Stimulated activated CD8-positive, alpha-beta memory T cell treated with anti-CD3 and anti-CD28 coated beads, Interleukin-4, amount 100 ng/mL, for 1 hour (primary cell): ENCODE measurements at regions not wholly inside any gene's neighbourhood (a gene's known extent, or its start where the extent isn't known, plus 50 kb on each side); places are given as distances from the start of the nearest gene placed in this dataset.
"Not testable (repeated sequence)": the region's sequence is repeated elsewhere in the genome, so short reads cannot be mapped to it uniquely, and the experiment has no call there.

Experiments
- DNase-seq, 2 donors: peaks; one replicate each; pipeline ENCODE4 v3.0.0-alpha.2; 2020; ENCODE audit warnings: low read depth in 2 of 2, low spot score in 1 of 2

DNA sequence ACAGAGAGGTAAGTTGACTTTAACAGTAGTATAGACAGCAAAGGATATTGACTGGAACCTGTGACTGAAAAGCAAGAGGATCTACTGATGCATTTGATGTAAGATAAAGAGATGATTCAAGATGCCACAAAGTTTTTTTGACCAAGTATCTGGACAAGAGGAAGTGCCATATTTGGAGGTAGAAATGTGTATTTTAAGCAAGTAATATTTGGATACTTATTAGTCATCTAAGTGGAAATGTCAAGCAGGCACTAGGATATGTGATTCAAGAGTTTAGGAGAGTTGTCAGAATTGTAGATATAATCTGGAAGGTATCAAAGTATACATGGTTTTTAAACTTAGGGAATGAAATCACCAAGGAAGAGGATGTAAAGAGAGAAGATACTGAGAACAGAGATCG, 686.1 kb upstream of the CHD1 start:
- DNase-seq: no peak

DNA sequence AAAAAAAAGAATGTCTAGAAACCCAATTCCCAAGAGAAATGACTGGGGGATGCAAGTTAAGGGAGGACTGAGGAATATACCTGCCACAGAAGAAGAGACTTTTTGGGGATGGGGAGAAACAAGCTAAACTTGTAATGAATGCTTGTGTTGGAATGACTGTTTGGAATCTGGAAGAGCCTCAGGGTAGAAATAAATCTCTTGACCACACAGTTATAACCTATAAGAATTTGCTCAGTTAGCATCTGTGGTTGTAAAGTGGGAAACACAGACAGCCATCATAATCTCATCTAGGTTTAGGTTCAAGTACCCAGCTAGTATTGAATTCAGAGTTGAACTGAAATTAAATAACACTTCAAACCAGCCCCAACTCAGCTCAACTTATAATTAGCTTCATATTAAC, 678.3 kb upstream of the CHD1 start:
- DNase-seq: no peak

DNA sequence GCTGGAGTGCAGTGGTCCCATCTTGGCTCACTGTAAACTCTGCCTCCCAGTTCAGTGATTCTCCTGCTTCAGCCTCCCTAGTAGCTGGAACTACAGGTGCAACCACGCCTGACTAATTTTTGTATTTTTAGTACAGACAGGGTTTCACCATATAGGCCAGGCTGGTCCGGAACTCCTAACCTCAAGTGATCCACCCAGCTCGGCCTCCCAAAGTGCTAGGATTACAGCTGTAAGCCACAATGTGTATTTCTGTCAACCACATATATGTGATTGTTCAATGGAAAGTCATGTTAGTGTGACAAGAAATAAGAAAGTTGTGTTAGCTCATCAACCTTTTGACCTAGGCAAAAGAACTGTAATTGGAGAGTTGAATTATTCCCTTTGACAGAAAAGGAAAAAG, 677.1 kb upstream of the CHD1 start:
- no peak for DNase-seq

DNA sequence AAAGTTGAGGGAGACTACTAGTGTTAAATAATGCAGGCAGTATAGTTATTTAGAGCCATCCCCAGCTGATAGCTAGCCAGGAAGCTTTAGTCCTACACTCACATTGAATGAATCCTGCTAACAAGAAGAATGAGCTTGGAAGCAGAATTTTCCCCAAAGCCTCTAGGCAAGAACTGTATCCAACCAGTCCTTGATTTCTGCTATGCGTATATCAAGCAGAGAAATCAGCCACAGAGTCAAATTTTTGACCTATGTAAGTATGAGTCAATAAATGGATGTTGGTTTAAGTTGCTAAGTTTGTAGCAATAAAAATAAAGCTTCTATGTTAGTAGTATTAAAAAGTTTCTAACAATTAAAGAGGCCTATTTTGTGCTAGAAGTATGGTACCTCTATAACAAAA, 672.1 kb upstream of the CHD1 start:
- DNase-seq: no peak

DNA sequence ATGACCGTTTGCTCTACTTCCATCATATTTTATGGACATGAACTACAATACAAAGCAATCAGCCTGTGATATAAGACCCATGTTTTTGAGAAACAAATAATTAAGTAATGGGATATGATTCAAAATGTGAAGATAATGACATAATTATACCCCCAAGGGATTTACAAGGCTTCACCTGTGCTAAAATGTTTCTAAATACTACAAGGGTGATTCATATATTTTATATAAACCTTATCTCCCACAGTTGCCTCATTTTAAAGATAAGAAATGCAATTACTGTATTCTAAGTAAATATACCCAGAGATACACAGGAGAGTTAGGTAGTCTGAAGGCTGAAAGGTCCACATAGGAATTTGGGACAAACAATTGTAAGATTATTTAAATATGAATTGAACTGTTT, 662.0 kb upstream of the CHD1 start:
- no peak for DNase-seq

DNA sequence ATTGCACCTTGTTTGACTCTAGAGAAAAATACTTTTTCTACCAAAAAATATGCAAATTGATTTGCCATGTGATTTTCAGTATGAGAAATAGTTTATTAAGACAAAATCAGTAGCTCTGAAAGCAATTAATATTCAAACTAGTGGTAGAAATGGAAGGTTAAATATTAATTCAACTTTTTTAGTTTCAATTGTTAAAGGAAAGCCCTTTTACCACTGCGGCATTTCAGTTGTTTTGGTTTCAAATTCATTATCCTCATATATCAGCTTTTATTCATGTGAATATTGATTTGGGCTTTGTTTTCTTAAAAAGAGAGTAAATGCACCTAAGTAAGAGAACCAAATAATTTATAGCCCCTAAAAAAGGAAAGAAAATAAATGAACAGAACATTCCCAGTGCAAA, 660.6 kb upstream of the CHD1 start:
- no peak for DNase-seq

DNA sequence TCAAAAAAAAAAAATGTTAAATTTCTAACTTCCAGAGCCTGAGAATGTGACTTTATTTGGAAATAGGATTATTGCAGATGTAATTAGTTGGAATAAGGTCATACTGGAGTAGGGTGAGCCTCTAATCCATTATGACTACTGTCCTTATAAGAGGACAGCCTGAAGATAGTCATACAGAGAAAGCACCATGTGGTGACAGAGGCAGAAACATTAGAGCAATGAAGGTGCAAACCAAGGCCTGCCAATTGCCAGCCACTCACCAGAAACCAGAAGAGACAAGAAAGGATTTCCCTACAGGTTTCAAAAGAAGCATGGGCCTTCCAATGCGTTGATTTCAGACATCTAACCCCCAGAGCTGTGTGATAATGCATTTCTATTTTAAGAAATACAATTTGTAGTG, 659.2 kb upstream of the CHD1 start:
- DNase-seq: no peak

DNA sequence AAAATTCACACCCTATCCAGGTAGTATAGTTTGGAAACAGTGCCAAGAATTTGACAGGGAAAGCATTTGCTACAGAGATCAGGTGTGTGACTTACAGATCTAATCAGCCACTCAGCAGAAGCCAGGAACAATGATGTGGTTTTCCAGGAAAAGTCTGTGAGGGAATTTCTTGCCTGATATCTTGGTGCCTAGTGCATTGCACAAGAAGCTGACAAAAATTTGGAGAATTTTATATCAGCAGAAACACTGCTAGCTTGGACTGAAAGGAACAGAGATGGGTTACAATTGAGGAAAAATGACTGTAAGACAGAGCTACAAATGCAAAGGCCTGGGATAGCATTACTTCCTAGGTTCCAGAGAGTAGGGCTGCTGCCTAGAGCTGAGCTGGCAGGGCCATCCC, 658.1 kb upstream of the CHD1 start:
- DNase-seq: no peak

DNA sequence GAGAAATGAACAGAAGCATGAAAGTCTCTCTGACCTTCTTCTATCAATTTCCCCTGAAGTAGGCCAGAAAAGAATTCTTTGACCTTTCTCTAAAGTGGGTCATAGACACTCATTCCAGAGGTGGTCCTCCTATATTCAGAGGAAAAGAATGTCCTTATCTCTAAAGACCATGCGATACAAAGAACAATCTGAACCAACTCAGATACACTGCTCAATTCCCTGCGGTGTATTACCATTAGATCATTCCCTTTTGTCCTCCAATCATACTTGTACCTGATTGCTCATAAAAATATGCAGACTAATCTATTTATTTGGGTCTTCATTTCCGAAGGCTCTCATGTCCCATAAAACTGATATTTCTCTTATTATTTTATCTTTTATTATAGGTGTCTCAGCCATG, 652.4 kb upstream of the CHD1 start:
- DNase-seq: not testable (repeated sequence)

DNA sequence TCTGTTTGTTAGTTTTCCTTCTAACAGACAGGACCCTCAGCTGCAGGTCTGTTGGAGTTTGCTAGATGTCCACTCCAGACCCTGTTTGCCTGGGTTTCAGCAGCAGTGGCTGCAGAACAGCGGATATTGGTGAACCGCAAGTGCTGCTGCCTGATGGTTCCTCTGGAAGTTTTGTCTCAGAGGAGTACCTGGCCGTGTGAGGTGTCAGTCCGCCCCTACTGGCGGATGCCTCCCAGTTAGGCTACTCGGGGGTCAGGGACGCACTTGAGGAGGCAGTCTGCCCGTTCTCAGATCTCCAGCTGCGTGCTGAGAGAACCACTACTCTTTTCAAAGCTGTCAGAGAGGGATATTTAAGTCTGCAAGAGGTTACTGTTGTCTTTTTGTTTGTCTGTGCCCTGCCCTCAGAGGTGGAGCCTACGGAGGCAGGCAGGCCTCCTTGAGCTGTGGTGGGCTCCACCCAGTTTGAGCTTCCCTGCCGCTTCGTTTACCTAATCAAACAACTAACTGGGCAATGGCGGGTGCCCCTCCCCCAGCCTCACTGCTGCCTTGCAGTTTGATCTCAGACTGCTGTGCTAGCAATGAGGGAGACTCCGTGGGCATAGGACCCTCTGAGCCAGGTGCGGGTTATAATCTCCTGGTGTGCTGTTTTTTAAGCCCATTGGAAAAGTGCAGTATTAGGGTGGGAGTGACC, 634.3 kb upstream of the CHD1 start:
- not testable (repeated sequence) for DNase-seq

DNA sequence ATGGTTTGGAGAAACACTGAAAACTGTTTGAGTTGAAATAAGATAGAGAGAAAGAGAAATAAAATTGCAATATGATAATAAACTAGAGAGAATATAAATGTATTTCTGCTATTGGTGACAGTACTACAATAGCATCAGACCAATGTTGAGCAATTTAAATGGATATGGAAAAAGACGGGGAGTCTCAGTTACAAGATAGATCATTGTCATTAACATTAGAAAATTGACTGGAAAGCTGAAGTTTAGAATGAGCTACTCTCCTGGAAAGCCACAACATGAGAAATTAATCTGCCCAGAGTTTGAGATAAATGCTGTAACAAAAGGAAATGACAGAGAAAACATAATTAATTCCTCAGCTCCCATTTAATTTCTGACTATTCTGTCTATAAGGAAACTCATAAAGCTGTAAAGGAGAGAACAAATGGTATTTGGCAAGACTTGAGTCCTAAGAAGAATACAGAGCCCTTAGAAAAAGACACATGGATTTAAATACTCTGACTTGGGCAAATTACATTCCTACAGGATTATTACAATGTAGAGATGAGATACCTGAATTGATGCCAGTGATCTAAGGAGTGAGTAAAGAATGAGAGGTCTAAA, 624.5 kb upstream of the CHD1 start:
- DNase-seq: no peak

DNA sequence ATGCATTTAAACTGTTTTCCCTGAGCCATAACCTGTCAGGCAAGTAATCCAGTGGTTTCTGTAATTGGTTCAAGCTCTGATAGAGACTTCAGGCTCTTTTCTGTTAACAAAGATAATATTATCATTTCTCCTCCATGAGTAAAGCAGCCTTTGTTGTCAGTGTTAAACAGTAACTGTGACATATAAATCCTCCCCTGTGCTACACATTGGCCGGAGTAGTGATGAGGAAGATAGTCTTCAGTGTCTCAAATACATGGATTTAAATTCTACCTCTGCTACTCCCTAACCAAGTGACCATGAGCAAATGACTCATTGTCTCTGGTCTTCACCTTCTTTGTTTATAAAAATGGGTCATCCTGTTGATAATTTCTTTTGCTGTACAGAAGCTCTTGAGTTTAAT, 615.5 kb upstream of the CHD1 start:
- no peak for DNase-seq

DNA sequence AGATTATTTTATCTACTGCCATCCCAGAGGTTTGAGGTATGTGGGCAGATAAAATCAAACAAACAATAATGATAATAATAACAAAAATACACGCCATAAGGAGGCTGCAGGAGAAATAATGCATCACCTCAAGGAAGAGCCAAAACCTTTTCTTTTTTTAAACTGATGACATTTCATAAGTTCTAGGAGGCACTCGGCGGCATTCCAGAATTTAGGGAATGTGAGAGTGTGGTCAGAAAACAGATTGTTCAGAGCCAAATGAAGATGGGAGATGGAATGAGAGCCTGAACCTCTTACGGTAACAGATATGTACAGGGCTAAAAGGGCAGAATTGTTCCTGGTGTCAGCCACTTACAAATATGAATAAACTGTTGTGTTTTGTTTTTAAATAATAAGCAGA, 615.0 kb upstream of the CHD1 start:
- DNase-seq: no peak

DNA sequence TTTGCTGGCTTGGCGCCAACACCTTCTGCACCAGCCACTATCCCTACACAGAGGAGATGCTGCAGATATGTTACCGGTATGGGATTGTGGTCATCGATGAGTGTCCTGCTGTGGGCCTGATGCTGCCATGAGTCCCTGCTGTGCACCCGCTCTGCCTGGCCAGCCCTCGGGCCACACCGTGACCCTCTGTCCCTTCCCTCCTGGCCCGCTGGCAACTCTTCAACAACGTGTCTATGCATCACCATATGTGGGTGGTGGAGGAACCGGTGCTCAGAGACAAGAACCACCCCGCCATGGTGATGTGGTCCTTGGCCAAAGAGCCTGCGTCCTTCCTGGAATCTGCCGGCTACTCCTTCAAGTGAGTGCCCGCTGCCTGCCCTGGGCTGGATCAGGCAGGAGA, 605.4 kb upstream of the CHD1 start:
- DNase-seq: not testable (repeated sequence)

DNA sequence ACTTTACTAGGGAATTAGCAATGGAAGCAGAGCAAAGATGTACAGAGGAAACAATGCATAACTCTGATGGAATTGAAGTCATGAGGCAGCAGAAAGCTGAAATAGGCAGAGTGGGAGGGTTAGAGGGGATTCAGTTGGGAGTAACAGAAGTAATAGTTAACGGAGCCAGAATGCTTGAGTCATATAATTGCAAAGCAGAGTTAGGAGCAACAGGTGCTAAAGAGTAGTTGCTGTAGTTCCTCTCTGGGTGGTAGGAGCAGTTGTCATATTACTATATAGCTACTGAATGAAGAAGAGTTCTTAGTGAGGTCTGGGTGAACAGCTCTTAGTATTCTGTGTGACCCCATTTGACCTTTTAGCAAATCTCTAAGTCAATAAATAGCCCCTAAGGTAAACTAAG, 592.9 kb upstream of the CHD1 start:
- not testable (repeated sequence) for DNase-seq

DNA sequence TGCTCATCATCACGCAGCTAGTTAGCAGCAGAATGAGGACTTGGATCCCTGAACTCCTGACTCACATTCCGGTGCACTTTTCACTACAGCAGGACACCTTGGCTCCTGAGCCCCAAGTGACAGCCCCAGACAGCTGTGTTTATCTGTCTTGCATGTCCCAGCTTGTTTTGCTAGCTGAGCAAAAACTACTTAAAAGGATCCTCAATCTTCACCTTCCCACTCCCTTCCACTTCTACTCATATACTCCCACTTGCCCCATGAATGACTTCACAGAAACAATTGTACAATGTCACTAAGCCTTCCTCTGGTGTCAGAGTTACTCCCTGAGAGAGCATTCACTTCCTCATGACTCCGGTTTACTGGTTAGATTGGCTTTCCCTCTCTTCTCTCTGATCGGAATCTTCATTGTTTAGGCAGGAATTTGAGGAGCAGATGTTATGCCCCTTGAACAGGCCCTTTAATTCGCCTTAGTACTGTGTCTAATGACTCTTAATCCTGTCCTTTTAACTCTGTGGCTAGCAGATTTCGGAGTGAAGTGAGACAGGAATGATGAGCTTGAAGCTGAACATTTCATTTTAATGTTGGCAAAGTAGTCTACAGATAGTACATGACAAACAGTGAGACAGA, 587.2 kb upstream of the CHD1 start:
- DNase-seq: not testable (repeated sequence)

DNA sequence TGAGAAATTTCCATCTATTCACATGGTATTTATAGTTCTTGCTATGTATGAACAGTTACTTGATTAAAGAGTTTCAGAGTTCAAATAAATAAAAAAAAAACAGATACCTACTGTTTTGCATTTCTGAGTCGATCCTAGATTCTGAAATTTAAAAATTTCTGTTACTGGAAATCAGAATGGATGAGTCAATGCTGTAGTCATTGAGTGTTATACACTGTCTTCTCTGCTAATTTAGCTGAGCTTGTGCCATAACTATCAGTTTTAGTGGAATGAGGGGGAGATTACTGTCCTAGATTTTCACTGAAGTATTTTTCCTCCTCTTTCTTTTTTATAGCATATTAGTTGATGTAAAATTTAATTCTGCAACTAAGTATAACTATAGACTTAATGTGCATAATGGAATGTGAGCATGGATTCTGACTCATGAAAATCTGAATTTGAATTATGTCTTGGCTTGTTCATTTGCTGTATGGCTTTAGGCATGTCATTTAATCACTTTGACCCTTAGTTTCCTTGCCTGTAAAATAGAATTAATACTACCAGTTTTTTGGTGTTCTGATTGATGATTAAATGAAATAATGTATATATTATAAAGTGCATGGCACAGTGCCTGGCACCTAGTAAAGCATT, 581.5 kb upstream of the CHD1 start:
- DNase-seq: not testable (repeated sequence)

DNA sequence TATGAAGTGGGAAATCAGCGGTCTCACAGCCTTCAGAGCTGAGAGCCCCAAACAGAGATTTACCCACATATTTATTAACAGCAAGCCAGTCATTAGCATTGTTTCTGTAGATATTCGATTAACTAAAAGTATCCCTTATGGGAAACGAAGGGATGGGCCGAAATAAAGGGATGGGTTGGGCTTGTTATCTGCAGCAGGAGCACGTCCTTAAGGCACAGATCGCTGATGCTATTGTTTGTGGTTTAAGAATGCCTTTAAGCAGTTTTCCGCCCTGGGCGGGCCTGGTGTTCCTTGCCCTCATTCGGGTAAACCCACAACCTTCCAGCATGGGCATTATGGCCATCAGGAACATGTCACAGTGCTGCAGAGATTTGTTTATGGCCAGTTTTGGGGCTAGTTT, 580.3 kb upstream of the CHD1 start:
- DNase-seq: not testable (repeated sequence)

DNA sequence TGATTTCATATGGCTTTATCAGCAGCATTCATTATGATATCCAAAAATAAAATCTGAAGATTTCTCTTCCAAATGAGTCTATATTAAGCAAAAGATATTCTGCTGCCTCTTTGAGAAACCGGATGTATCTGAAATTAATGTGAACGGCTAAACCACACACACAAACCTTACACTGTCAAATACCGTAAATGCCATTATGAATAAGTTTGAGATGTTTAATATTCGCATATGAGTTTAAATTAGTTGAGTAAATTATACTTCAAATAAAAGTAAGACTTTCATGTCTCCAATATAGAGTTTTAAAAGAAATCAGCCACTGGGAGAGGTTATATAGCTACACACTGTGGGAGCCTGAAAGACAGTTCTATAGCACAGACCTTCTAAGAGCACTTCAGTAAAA, 566.6 kb upstream of the CHD1 start:
- DNase-seq: not testable (repeated sequence)

DNA sequence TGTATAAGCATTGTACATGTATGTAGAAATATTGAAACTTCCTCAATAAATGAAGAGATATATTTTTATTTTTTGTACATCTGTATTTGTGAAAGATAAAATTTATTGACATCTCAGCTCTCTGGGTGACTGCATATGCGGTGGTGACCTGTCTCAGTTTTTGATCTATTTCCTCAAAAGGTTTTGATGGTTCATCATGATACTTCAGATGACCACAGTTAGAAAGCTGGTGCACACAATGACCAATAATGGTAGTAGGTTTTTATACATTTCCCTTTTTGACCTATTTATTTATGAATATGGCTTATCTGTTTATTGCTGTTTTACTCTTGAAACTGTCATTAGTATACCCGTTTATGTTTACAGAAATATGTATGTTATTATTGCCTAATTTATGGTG, 549.6 kb upstream of the CHD1 start:
- DNase-seq: not testable (repeated sequence)

DNA sequence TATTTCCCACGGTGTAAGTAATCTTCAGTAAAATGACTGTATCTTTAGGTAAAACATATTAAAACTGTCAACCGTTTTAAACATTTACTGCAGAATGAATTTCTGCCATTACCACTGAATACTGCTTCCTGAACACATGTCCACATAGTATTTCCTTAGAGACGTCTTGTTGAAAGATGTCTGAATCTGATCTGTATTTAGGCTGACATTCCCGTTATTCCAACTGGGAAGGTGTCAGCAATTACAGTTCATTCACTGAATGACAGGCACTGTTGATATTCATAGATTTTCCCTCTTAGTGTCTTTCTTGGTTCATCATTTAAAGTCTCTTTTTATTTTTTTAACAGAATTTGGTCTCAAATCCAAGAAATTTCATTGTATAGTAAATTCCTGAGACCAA, 544.5 kb upstream of the CHD1 start:
- not testable (repeated sequence) for DNase-seq

DNA sequence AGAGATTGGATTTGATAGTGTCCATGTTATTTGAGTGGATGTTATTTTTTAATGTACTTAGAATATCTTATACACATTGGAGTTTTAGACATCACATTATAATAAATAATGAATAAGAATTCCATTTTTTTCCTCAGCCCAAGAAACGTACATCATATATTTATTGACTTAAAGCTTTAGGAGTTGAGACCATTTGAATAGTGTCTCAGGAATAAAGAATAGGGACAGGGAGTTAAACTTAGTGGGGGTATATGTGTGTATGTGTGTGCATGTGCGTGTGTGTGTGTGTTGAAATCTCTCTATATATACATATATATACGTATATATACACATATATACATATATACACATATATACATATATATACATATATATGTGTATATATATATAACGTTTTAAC, 542.9 kb upstream of the CHD1 start:
- not testable (repeated sequence) for DNase-seq
